NCI-H146 treated with DMSO at 0.1 percent for 48 hours (cell line): ENCODE measurements at regions not wholly inside any gene's neighbourhood (a gene's known extent, or its start where the extent isn't known, plus 50 kb on each side); places are given as distances from the start of the nearest gene placed in this dataset.

Source experiments
- DNase-seq: peaks from one replicate; lab custom pipeline; 2025; ENCODE audit not compliant: unreplicated experiment; lab: John Stamatoyannopoulos, UW

- no peak for DNase-seq
Measured at GRCh38 chr7:108686494-108686893, 116.8 kb downstream of the DNAJB9 start.

GRCh38 chr7:108697254-108697653, 127.6 kb downstream of the DNAJB9 start:
- DNase-seq, result no peak

- DNase-seq, result no peak
Measured at GRCh38 chr7:108711611-108712010, 141.9 kb downstream of the DNAJB9 start.

GRCh38 chr7:108716783-108717182, 147.1 kb downstream of the DNAJB9 start:
- no peak for DNase-seq

- no peak for DNase-seq
Measured at GRCh38 chr7:108717781-108718180, 148.1 kb downstream of the DNAJB9 start.

- DNase-seq, result no peak
Measured at GRCh38 chr7:108719631-108720030, 150.0 kb downstream of the DNAJB9 start.

- DNase-seq, result no peak
Measured at GRCh38 chr7:108722561-108722960, 152.9 kb downstream of the DNAJB9 start.

GRCh38 chr7:108723381-108723814, 153.7 kb downstream of the DNAJB9 start:
- no peak for DNase-seq

- no peak for DNase-seq
Measured at GRCh38 chr7:108724251-108725100, 154.8 kb downstream of the DNAJB9 start.

- no peak for DNase-seq
Measured at GRCh38 chr7:108735814-108736213, 166.1 kb downstream of the DNAJB9 start.

GRCh38 chr7:108736221-108736891, 166.7 kb downstream of the DNAJB9 start:
- DNase-seq, result no peak

GRCh38 chr7:108770981-108771745, 201.5 kb downstream of the DNAJB9 start:
- DNase-seq, result no peak

- DNase-seq, result no peak
Measured at GRCh38 chr7:108771853-108772252, 202.2 kb downstream of the DNAJB9 start.

- DNase-seq, result no peak
Measured at GRCh38 chr7:108777966-108778365, 208.3 kb downstream of the DNAJB9 start.

GRCh38 chr7:108789451-108789850, 219.8 kb downstream of the DNAJB9 start:
- no peak for DNase-seq

GRCh38 chr7:108794466-108794865, 224.8 kb downstream of the DNAJB9 start:
- no peak for DNase-seq

- DNase-seq, result no peak
Measured at GRCh38 chr7:108802650-108803049, 233.0 kb downstream of the DNAJB9 start.

- no peak for DNase-seq
Measured at GRCh38 chr7:108805808-108806397, 236.2 kb downstream of the DNAJB9 start.

- no peak for DNase-seq
Measured at GRCh38 chr7:108808549-108809266, 239.0 kb downstream of the DNAJB9 start.

GRCh38 chr7:108809356-108809755, 239.7 kb downstream of the DNAJB9 start:
- DNase-seq, result no peak
